HCT116 (cell line): ENCODE measurements at regions not wholly inside any gene's neighbourhood (a gene's known extent, or its start where the extent isn't known, plus 50 kb on each side); places are given as distances from the start of the nearest gene placed in this dataset.

Experiments
- ATAC-seq: fragments of 200-7000 bp; cut with Tn5 transposase; 2 replicates; pipeline ENCODE4 v1.9.1; 2020; ENCODE audit warnings: mild to moderate bottlenecking, moderate library complexity
- BruUV-seq: library from RNA; stranded (reverse); fragments of 400-500 nt; replicated peaks from 2 replicates; lab custom pipeline; 2021; lab: Mats Ljungman, UMichigan
- CTCF ChIA-PET: fragments of 300-600 bp; sonication (Branson Sonifier 250); formaldehyde crosslinking; loops from one replicate; lab custom pipeline; 2021; ENCODE audit warnings: antibody characterized with exemption; lab: Charles Lee
- POLR2A ChIA-PET: fragments of 300-600, 350-600 bp; sonication (Branson Sonifier 250); formaldehyde crosslinking; loops from one replicate; lab custom pipeline; 2021; ENCODE audit warnings: antibody characterized with exemption; lab: Charles Lee
- RAD21 ChIA-PET, 2 experiments: fragments of 300-600 bp; sonication (Branson Sonifier 250); formaldehyde crosslinking; loops; one replicate each; lab custom pipeline; 2023; ENCODE audit warnings: low total read pairs in 2 of 2; ENCODE audit not compliant: uncharacterized antibody in 2 of 2, unreplicated experiment in 2 of 2, low non-redundant PET in 1 of 2; lab: Charles Lee
- DNase-seq: peaks from one replicate; pipeline ENCODE4 v3.0.0-alpha.2; 2010; ENCODE audit warnings: low read depth, low spot score
- H2AFZ ChIP-seq: fragments of 200-600 bp; shearing (Covaris generic), sonication (generic); 2 replicates; pipeline ENCODE4 v1.6.1; 2017; ENCODE audit warnings: low read depth, mixed run types, mixed read lengths, antibody characterized with exemption, low read length; ENCODE audit not compliant: poor library complexity, severe bottlenecking
- H3K27ac ChIP-seq: 2 replicates; pipeline ENCODE4 v1.5.1; 2012; ENCODE audit warnings: low read depth, low read length
- H3K27me3 ChIP-seq: fragments of 200-600 bp; sonication (generic); 2 replicates; pipeline ENCODE4 v1.6.1; 2016; ENCODE audit warnings: mixed run types, low read length, mixed read lengths; ENCODE audit not compliant: insufficient read depth
- H3K36me3 ChIP-seq, 2 experiments: fragments of 200-500 bp in 1 of 2; fragments of 200-600 bp in 1 of 2; sonication (Bioruptor generic) in 1 of 2; sonication (generic) in 1 of 2; 2 replicates each; pipeline versions ENCODE4 v1.5.1 to v1.6.1; 2014 to 2016; ENCODE audit warnings: low read length in 2 of 2, inconsistent platforms in 1 of 2, mixed read lengths in 1 of 2, mixed run types in 1 of 2; ENCODE audit not compliant: insufficient read depth in 2 of 2, control insufficient read depth in 1 of 2
- H3K4me1 ChIP-seq, 2 experiments: fragments of 200-600 bp in 1 of 2; sonication (generic) in 1 of 2; 2 replicates each; pipeline versions ENCODE4 v1.5.1 to v1.6.1; 2012 to 2017; ENCODE audit warnings: low read length in 2 of 2, inconsistent platforms in 1 of 2, mild to moderate bottlenecking in 1 of 2, mixed read lengths in 1 of 2, mixed run types in 1 of 2, moderate library complexity in 1 of 2; ENCODE audit not compliant: insufficient read depth in 2 of 2, control insufficient read depth in 1 of 2
- H3K4me2 ChIP-seq: fragments of 200-600 bp; sonication (generic); 2 replicates; pipeline ENCODE4 v1.6.1; 2017; ENCODE audit warnings: mixed run types, low read length, mixed read lengths
- H3K4me3 ChIP-seq, 2 experiments: fragments of 200-600 bp in 1 of 2; sonication (generic) in 1 of 2; replicated peaks in 1 of 2; 2 replicates each; pipeline ENCODE4 v1.5.1; 2011 to 2016; ENCODE audit warnings: low read length in 2 of 2, control low read depth in 1 of 2, low read depth in 1 of 2, mild to moderate bottlenecking in 1 of 2, mixed read lengths in 1 of 2, mixed run types in 1 of 2
- H3K79me2 ChIP-seq: fragments of 200-600 bp; sonication (generic); 2 replicates; pipeline ENCODE4 v1.6.1; 2017; ENCODE audit warnings: mild to moderate bottlenecking, mixed run types, low read length, moderate library complexity, mixed read lengths; ENCODE audit not compliant: insufficient read depth
- H3K9ac ChIP-seq: fragments of 200-600 bp; sonication (generic); 2 replicates; pipeline ENCODE4 v1.6.1; 2016; ENCODE audit warnings: low read length, mixed read lengths
- H3K9me2 ChIP-seq: fragments of 200-600 bp; sonication (generic), shearing (Covaris generic); 2 replicates; pipeline ENCODE4 v1.6.1; 2017; ENCODE audit warnings: mixed run types, mild to moderate bottlenecking, moderate library complexity; ENCODE audit not compliant: insufficient read depth
- H3K9me3 ChIP-seq, 2 experiments: fragments of 200-500 bp in 1 of 2; fragments of 200-600 bp in 1 of 2; sonication (Bioruptor generic) in 1 of 2; sonication (generic) in 1 of 2; 2 replicates each; pipeline ENCODE4 v1.6.1; 2014 to 2017; ENCODE audit warnings: low read length in 2 of 2, mixed read lengths in 2 of 2, inconsistent platforms in 1 of 2, low read depth in 1 of 2, mild to moderate bottlenecking in 1 of 2, mixed run types in 1 of 2, moderate library complexity in 1 of 2; ENCODE audit not compliant: control insufficient read depth in 1 of 2, insufficient read depth in 1 of 2
- H4K20me1 ChIP-seq: fragments of 200-600 bp; sonication (generic), shearing (Covaris generic); 2 replicates; pipeline ENCODE4 v1.6.1; 2017; ENCODE audit warnings: mixed run types, mild to moderate bottlenecking, moderate library complexity; ENCODE audit not compliant: insufficient read depth
- CBX3 ChIP-seq: IDR thresholded peaks from 2 replicates; pipeline ENCODE4 v1.6.1; 2012; ENCODE audit warnings: low read depth
- FOSL1 ChIP-seq: IDR thresholded peaks from 2 replicates; pipeline ENCODE4 v1.6.1; 2012; ENCODE audit warnings: low read depth
- POLR2A ChIP-seq: IDR thresholded peaks from 2 replicates; pipeline ENCODE4 v1.7.0; 2011; ENCODE audit warnings: borderline replicate concordance; ENCODE audit not compliant: insufficient read depth, insufficient read length; ENCODE audit errors: extremely low read depth
- SRF ChIP-seq: IDR thresholded peaks from 2 replicates; pipeline ENCODE4 v1.6.1; 2012; ENCODE audit warnings: low read depth
- YY1 ChIP-seq: IDR thresholded peaks from 2 replicates; pipeline ENCODE4 v1.6.1; 2011; ENCODE audit warnings: low read length, low read depth, moderate library complexity, mild to moderate bottlenecking; ENCODE audit not compliant: insufficient replicate concordance; ENCODE audit errors: extremely low read depth
- ZNF274 ChIP-seq: fragments of 200-500 bp; sonication (Bioruptor generic); IDR thresholded peaks from 2 replicates; pipeline ENCODE4 v1.6.1; 2014; ENCODE audit warnings: mild to moderate bottlenecking, low read depth, low read length, inconsistent platforms
- intact Hi-C: fragments of 100-400 bp; cut with micrococcal nuclease; formaldehyde crosslinking; loops from 2 replicates; pipeline ENCODE4 v1.10.0; 2022
- TF ChIP-seq, protein P1 (sequence below): IDR thresholded peaks from 2 replicates; pipeline ENCODE4 v1.6.1; 2012

DNA sequence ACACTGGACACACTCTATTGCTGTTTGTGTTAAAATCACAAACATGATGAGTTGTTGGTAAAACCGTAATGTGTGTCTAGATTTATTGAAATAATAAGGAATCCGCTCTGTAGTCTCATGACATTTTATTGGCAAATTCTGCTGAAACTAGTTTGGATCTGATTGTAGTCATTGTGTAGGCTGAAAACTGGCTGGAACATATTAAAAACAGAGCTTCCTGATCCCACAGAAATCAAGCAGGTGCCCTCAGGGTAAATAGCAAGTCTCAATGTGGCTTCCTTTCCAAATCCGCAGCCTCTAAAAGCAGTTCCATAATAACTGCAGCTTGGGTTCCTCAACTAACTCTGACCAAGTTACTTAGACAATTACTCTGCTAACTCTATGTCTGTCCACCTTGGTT, 427.5 kb upstream of the KIF2A start:
- DNase-seq = no peak
- RAD21 ChIA-PET = no interaction called here
- Histone ChIP-seq H3K4me1 (no peaks in the 10 kb centered on the region), H3K36me3 (no peaks in the 10 kb centered on the region), H3K9me2 (no peaks in the 10 kb centered on the region), H2AFZ (no peak overlapping the region), H3K27ac (no peak overlapping the region), H4K20me1 (no peaks in the 10 kb centered on the region), H3K9me3 (no peaks in the 10 kb centered on the region), H3K9ac (no peak overlapping the region), H3K79me2 (no peaks in the 10 kb centered on the region), H3K27me3 (peaks cover 15% of the 10 kb centered on the region), H3K4me3 (no peak overlapping the region), H3K4me2 (no peak overlapping the region)
- BruUV-seq = no TSS peak
- intact Hi-C loops = no loop called here
- POLR2A ChIA-PET = no interaction called here
- TF ChIP-seq POLR2A = no peak
- CTCF ChIA-PET = no interaction called here
- ATAC-seq = no peak

DNA sequence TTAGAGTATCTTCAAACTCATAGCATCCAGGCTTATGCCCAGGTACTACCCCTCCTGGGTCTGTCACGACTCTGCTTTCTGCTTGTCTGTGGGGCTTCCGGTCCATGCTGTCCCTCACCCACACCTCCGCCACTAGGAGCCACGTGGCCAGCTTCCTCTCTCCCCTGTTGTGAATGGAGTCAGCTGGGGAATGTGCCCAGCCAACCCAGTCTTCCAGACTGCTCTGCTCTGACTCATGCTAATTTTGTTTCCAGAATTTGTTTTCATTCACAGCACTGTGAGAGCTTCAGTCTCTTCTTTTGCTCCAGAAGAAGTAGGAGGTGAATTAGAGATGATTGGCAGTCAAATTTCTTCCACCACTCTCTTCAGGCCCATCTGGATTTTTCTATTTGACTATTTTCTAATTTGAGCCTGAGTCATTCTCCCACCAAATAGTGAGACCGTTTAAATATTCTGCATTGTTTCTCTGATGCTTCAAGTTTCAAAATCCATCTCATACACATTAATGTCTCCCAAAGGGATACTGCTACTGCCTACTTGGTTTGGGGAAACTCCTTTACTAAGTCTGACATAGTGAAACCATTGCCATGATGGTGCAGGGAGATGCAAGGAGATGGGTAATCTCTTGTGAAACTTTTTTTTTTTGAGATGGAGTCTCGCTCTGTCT, 424.1 kb upstream of the KIF2A start:
- ATAC-seq (no peak), DNase-seq (no peak)
- Histone ChIP-seq H3K27ac (no peak overlapping the region), H3K27me3 (no peaks in the 10 kb centered on the region; the same call in 1 of the 2 replicates), H3K4me2 (no peak overlapping the region), H3K9ac (no peak overlapping the region), H3K4me1 (no peaks in the 10 kb centered on the region), H3K9me3 (no peaks in the 10 kb centered on the region), H2AFZ (no peak overlapping the region), H3K36me3 (no peaks in the 10 kb centered on the region), H3K9me2 (no peaks in the 10 kb centered on the region), H3K79me2 (no peaks in the 10 kb centered on the region), H3K4me3 (no peak overlapping the region), H4K20me1 (no peaks in the 10 kb centered on the region)
- ChIA-PET CTCF (no interaction called here), RAD21 (no interaction called here), POLR2A (no interaction called here)
- TF ChIP-seq YY1 = no peak
- TF ChIP-seq CBX3 = no peak
- no peak for TF ChIP-seq SRF
- TF ChIP-seq FOSL1 = no peak
- TF ChIP-seq, protein P1, sequence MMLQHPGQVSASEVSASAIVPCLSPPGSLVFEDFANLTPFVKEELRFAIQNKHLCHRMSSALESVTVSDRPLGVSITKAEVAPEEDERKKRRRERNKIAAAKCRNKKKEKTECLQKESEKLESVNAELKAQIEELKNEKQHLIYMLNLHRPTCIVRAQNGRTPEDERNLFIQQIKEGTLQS = no peak
- TF ChIP-seq ZNF274 = no peak
- no TSS peak for BruUV-seq
- intact Hi-C loops = no loop called here
